GM19372 (cell line): ENCODE measurements at regions not wholly inside any gene's neighbourhood (a gene's known extent, or its start where the extent isn't known, plus 50 kb on each side); places are given as distances from the start of the nearest gene placed in this dataset.

Source experiments
- ATAC-seq: cut with Tn5 transposase; IDR thresholded peaks from one replicate; pipeline ENCODE4 v1.9.1; 2021; ENCODE audit warnings: mild to moderate bottlenecking, low read depth, moderate library complexity; ENCODE audit not compliant: unreplicated experiment

GRCh38 chr18:42184685-42185477 is 229.8 kb downstream of the PIK3C3 start:
- no peak for ATAC-seq

GRCh38 chr18:42185486-42185885 is 230.5 kb downstream of the PIK3C3 start:
- no peak for ATAC-seq

GRCh38 chr18:42187611-42188380 is 232.8 kb downstream of the PIK3C3 start:
- peak; percentile 79 for ATAC-seq

- no peak for ATAC-seq
Measured at GRCh38 chr18:42190643-42191042, 235.6 kb downstream of the PIK3C3 start.

GRCh38 chr18:42192251-42193248 is 237.5 kb downstream of the PIK3C3 start:
- ATAC-seq = no peak

GRCh38 chr18:42196651-42197050 is 241.6 kb downstream of the PIK3C3 start:
- ATAC-seq = no peak

GRCh38 chr18:42201137-42201536 is 246.1 kb downstream of the PIK3C3 start:
- ATAC-seq = no peak

- no peak for ATAC-seq
Measured at GRCh38 chr18:42211201-42211600, 256.2 kb downstream of the PIK3C3 start.

GRCh38 chr18:42222557-42222956 is 267.5 kb downstream of the PIK3C3 start:
- ATAC-seq = no peak

- ATAC-seq = no peak
Measured at GRCh38 chr18:42228581-42228980, 273.5 kb downstream of the PIK3C3 start.

- ATAC-seq = peak; percentile 98
Measured at GRCh38 chr18:42229211-42230210, 274.5 kb downstream of the PIK3C3 start.

- ATAC-seq = no peak
Measured at GRCh38 chr18:42230636-42231035, 275.6 kb downstream of the PIK3C3 start.

GRCh38 chr18:42231284-42231683 is 276.2 kb downstream of the PIK3C3 start:
- no peak for ATAC-seq

GRCh38 chr18:42231796-42232195 is 276.8 kb downstream of the PIK3C3 start:
- no peak for ATAC-seq

GRCh38 chr18:42233908-42234307 is 278.9 kb downstream of the PIK3C3 start:
- no peak for ATAC-seq

GRCh38 chr18:42242758-42243157 is 287.7 kb downstream of the PIK3C3 start:
- ATAC-seq = no peak

GRCh38 chr18:42245137-42245536 is 290.1 kb downstream of the PIK3C3 start:
- no peak for ATAC-seq

GRCh38 chr18:42255908-42256765 is 301.1 kb downstream of the PIK3C3 start:
- ATAC-seq = no peak
